GM13976 (cell line): ENCODE measurements at regions not wholly inside any gene's neighbourhood (a gene's known extent, or its start where the extent isn't known, plus 50 kb on each side); places are given as distances from the start of the nearest gene placed in this dataset.

ENCODE experiments used
- DNase-seq: peaks from one replicate; pipeline ENCODE4 v3.0.0; 2012; ENCODE audit warnings: low spot score
- in situ Hi-C: fragments of 300-500 bp; cut with MboI; formaldehyde crosslinking; loops from one replicate; pipeline ENCODE4 v1.12.0; 2022; ENCODE audit warnings: low sequenced_read_pairs, mixed read lengths, inconsistent platforms; ENCODE audit not compliant: unreplicated experiment
- TF ChIP-seq, protein P1 (sequence below): IDR thresholded peaks from 2 replicates; pipeline ENCODE4 v1.5.1; 2012; ENCODE audit warnings: borderline replicate concordance, mild to moderate bottlenecking; ENCODE audit not compliant: insufficient read depth; ENCODE audit errors: extremely low read depth, missing control alignments, control extremely low read depth

GRCh38 chr21:23792300-23792699 lies 1815.0 kb downstream of the MRPL39 start:
- no peak for DNase-seq
- TF ChIP-seq, protein P1, sequence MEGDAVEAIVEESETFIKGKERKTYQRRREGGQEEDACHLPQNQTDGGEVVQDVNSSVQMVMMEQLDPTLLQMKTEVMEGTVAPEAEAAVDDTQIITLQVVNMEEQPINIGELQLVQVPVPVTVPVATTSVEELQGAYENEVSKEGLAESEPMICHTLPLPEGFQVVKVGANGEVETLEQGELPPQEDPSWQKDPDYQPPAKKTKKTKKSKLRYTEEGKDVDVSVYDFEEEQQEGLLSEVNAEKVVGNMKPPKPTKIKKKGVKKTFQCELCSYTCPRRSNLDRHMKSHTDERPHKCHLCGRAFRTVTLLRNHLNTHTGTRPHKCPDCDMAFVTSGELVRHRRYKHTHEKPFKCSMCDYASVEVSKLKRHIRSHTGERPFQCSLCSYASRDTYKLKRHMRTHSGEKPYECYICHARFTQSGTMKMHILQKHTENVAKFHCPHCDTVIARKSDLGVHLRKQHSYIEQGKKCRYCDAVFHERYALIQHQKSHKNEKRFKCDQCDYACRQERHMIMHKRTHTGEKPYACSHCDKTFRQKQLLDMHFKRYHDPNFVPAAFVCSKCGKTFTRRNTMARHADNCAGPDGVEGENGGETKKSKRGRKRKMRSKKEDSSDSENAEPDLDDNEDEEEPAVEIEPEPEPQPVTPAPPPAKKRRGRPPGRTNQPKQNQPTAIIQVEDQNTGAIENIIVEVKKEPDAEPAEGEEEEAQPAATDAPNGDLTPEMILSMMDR = no peak
- in situ Hi-C loops = no loop called here

GRCh38 chr21:23789864-23790263 lies 1817.4 kb downstream of the MRPL39 start:
- in situ Hi-C loops = no loop called here
- TF ChIP-seq, protein P1 = no peak
- DNase-seq = no peak

DNA sequence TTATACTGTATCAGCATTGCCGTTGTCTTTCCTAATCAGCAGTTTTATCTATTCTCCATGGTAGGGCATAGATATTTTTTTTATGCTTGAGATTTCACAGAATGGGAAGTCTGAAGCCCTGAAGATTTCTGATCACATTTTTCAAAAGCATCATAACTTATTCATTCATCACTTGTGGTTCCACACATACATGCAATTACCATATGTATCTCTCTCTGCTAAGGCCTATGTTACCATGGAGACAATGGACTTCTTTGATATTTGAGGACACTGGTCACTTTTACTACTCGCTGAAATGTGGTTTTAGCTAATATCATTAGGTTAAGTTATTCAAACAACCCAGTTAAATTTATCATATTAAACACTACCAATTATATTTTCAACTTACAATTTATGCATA lies 1827.0 kb downstream of the MRPL39 start:
- no peak for DNase-seq
- TF ChIP-seq, protein P1 = no peak
- in situ Hi-C loops = no loop called here

GRCh38 chr21:23743821-23744220 lies 1863.5 kb downstream of the MRPL39 start:
- TF ChIP-seq, protein P1 = no peak
- in situ Hi-C loops = no loop called here
- DNase-seq = no peak

- TF ChIP-seq, protein P1 = no peak
- no peak for DNase-seq
- in situ Hi-C loops = no loop called here
Measured at GRCh38 chr21:23740463-23740862, 1866.8 kb downstream of the MRPL39 start.

DNA sequence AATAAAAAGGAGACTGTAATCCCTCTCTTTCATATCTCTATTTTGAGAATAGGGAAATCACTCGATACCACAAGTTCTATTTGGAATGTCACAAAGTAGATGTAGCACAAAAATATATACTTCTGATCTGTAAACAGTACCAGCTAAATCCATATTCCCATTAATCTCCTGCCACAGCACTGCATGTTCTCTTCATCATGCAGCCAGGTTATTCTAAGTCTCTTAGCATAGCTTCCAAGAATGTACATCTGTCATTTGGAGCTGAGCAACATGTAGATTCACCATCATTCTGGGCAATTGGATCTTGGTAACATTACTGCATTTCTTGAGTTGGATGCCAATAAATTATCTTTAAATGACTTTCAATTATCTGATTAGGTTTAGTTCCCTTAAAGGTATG lies 1874.5 kb downstream of the MRPL39 start:
- TF ChIP-seq, protein P1 = no peak
- in situ Hi-C loops = no loop called here
- no peak for DNase-seq

- TF ChIP-seq, protein P1 = no peak
- in situ Hi-C loops = no loop called here
- no peak for DNase-seq
Measured at GRCh38 chr21:23729331-23729730, 1878.0 kb downstream of the MRPL39 start.
